ENCODE measurements at regions not wholly inside any gene's neighbourhood (a gene's known extent, or its start where the extent isn't known, plus 50 kb on each side); places are given as distances from the start of the nearest gene placed in this dataset.

- ATAC-seq = no peak
- ChIA-PET CTCF (interaction anchor here (0.8 kb wide), 1 partner anchor 8 kb away, joined by 3 read pairs; no protein-coding TSS in a partner anchor), POLR2A (no interaction called here)
- Mint-ChIP-seq H3K4me1 (ENCODE audit: low read depth) (peaks cover 58% of the 10 kb centered on the region), H3K9me3 (no peaks in the 10 kb centered on the region), H3K4me3 (no peak overlapping the region), H3K27ac (no peak overlapping the region), H3K27me3 (no peaks in the 10 kb centered on the region), H3K36me3 (ENCODE audit: low read depth) (no peaks in the 10 kb centered on the region)
- DNase-seq = no peak
- no peak for TF ChIP-seq CTCF (IDR thresholded peaks at IDR 0.05)
- intact Hi-C loops (cut with micrococcal nuclease) = no loop called here
Observed at GRCh38 chr12:124499898-124500244, 67.5 kb downstream of the NCOR2 start.

- DNase-seq (no peak), ATAC-seq (no peak)
- H3K4me3 Mint-ChIP-seq = no peak overlapping the region
- H3K36me3 Mint-ChIP-seq (ENCODE audit: low read depth) = no peaks in the 10 kb centered on the region
- POLR2A ChIA-PET = no interaction called here
- H3K4me1 Mint-ChIP-seq (ENCODE audit: low read depth) = peaks cover 64% of the 10 kb centered on the region
- H3K27me3 Mint-ChIP-seq = no peaks in the 10 kb centered on the region
- CTCF ChIA-PET = interaction anchor here (1.6 kb wide), 1 partner anchor 10 kb away, joined by 4 read pairs; no protein-coding TSS in a partner anchor
- TF ChIP-seq CTCF (IDR thresholded peaks at IDR 0.05) = no peak
- intact Hi-C loops (cut with micrococcal nuclease) = no loop called here
- H3K9me3 Mint-ChIP-seq = no peaks in the 10 kb centered on the region
- no peak overlapping the region for H3K27ac Mint-ChIP-seq
Observed at GRCh38 chr12:124499190-124499753, 68.1 kb downstream of the NCOR2 start.

GRCh38 chr12:124498275-124499189 is 68.9 kb downstream of the NCOR2 start:
- CTCF ChIA-PET = interaction anchor here (1.3 to 1.6 kb wide), 2 partner anchors 11 to 268 kb away, joined by 3 to 4 read pairs; no protein-coding TSS in a partner anchor

GRCh38 chr12:124497658-124498057 is 69.8 kb downstream of the NCOR2 start:
- ATAC-seq (no peak), DNase-seq (no peak)
- CTCF ChIA-PET = interaction anchor here (1.3 to 1.6 kb wide), 2 partner anchors 12 to 269 kb away, joined by 3 to 4 read pairs; no protein-coding TSS in a partner anchor
- intact Hi-C loops (cut with micrococcal nuclease) = no loop called here
- Mint-ChIP-seq H3K4me3 (no peak overlapping the region), H3K27me3 (no peaks in the 10 kb centered on the region), H3K36me3 (ENCODE audit: low read depth) (peaks cover 8% of the 10 kb centered on the region), H3K4me1 (ENCODE audit: low read depth) (peaks cover 73% of the 10 kb centered on the region), H3K9me3 (no peaks in the 10 kb centered on the region), H3K27ac (no peak overlapping the region)
- TF ChIP-seq CTCF (IDR thresholded peaks at IDR 0.05) = no peak
- POLR2A ChIA-PET = interaction anchor here (0.8 kb wide), 1 partner anchor 13 kb away, joined by 3 read pairs; no protein-coding TSS in a partner anchor

More at GRCh38 chr12:124498275-124499189, 68.9 kb downstream of the NCOR2 start:
- DNase-seq = no peak
- H3K36me3 Mint-ChIP-seq (ENCODE audit: low read depth) = peaks cover 5% of the 10 kb centered on the region
- POLR2A ChIA-PET = interaction anchor here (0.8 kb wide), 1 partner anchor 14 kb away, joined by 3 read pairs; no protein-coding TSS in a partner anchor
- H3K4me3 Mint-ChIP-seq = no peak overlapping the region
- intact Hi-C loops (cut with micrococcal nuclease) = no loop called here
- H3K27me3 Mint-ChIP-seq = no peaks in the 10 kb centered on the region
- H3K9me3 Mint-ChIP-seq = no peaks in the 10 kb centered on the region
- peaks cover 71% of the 10 kb centered on the region for H3K4me1 Mint-ChIP-seq (ENCODE audit: low read depth)
- no peak for TF ChIP-seq CTCF (IDR thresholded peaks at IDR 0.05)
- H3K27ac Mint-ChIP-seq = peak overlapping the region; percentile 17
- ATAC-seq = no peak

GRCh38 chr12:124497039-124497438 is 70.4 kb downstream of the NCOR2 start:
- CTCF ChIA-PET = interaction anchor here (1.3 kb wide), 1 partner anchor 269 kb away, joined by 3 read pairs; no protein-coding TSS in a partner anchor
- peaks cover 68% of the 10 kb centered on the region for H3K4me1 Mint-ChIP-seq (ENCODE audit: low read depth)
- ATAC-seq = no peak

More at GRCh38 chr12:124497039-124497438, 70.4 kb downstream of the NCOR2 start:
- Mint-ChIP-seq H3K27me3 (no peaks in the 10 kb centered on the region), H3K27ac (no peak overlapping the region), H3K9me3 (no peaks in the 10 kb centered on the region), H3K4me3 (no peak overlapping the region), H3K36me3 (ENCODE audit: low read depth) (peaks cover 8% of the 10 kb centered on the region)
- intact Hi-C loops (cut with micrococcal nuclease) = no loop called here
- no peak for TF ChIP-seq CTCF (IDR thresholded peaks at IDR 0.05)
- DNase-seq = no peak
- POLR2A ChIA-PET = no interaction called here

Data from activated CD8-positive, alpha-beta T cell treated with anti-CD3 and anti-CD28 coated beads for 36 hours (primary cell).